ENCODE measurements at regions not wholly inside any gene's neighbourhood (a gene's known extent, or its start where the extent isn't known, plus 50 kb on each side); places are given as distances from the start of the nearest gene placed in this dataset.

DNA sequence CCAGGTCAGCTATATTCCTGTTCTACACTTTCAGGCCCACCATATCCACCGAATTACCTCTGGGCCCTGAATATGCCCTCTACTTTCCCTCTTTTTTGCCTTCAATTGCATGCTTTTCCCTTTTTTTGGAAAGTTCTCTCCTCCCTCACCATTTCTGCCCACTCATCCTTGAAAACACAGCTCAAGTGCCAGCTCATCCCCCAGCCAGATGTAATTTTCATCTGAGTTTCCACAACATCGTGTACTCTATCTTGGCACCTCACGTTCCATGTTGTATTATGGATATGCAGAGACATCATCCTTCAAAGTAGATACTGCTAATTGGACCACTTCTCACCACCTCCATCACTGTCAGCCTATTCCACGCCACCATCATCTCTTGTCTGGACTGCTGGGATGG is 129.8 kb upstream of the HSD17B12 start:
- no peak for DNase-seq (ENCODE audit: low spot score)
- in situ Hi-C loops (cut with MboI; ENCODE audit: low sequenced_read_pairs, unreplicated experiment), result no loop called here
- no peak for TF ChIP-seq CTCF (IDR thresholded peaks at IDR 0.05; ENCODE audit: borderline replicate concordance, control extremely low read depth, extremely low read depth, insufficient read depth, missing control alignments)

DNA sequence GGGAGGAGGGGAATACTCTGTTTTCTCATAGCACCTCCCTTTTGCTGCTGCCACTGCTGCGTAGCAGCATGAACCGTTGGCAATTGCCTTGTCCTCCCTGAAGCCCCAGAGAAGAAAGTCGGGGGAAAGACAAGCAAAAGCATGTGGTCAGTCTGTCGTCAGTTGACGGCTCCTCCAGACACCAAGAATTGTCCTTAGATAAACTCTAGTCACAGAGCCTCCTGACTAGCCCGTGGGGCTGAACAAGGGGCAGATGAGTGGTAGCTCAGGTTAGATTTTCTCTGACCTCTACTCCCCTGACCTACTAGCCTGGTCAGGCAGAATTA is 126.4 kb upstream of the HSD17B12 start:
- TF ChIP-seq CTCF (IDR thresholded peaks at IDR 0.05; ENCODE audit: borderline replicate concordance, control extremely low read depth, extremely low read depth, insufficient read depth, missing control alignments), result no peak
- no peak for DNase-seq (ENCODE audit: low spot score)
- in situ Hi-C loops (cut with MboI; ENCODE audit: low sequenced_read_pairs, unreplicated experiment), result no loop called here

DNA sequence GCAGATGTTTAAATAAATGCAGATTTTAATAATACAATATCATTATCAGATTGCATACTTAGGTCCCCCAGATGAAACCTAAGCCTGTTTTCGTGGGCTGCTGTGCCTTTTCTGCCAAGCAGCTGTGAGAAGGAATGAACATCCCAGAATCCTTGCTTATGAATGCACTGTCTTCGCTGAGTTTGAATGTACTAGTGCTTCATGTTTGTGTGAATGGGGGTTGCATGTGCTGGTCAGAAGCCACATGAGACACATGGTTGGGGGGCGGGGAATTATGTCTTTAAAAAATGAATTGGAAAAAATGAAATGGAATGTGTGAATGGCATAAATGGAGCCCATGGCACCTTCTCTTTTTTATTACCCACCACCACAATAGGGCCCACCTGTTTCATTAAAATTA is 125.4 kb upstream of the HSD17B12 start:
- DNase-seq (ENCODE audit: low spot score), result no peak
- TF ChIP-seq CTCF (IDR thresholded peaks at IDR 0.05; ENCODE audit: borderline replicate concordance, control extremely low read depth, extremely low read depth, insufficient read depth, missing control alignments), result no peak
- in situ Hi-C loops (cut with MboI; ENCODE audit: low sequenced_read_pairs, unreplicated experiment), result no loop called here

DNA sequence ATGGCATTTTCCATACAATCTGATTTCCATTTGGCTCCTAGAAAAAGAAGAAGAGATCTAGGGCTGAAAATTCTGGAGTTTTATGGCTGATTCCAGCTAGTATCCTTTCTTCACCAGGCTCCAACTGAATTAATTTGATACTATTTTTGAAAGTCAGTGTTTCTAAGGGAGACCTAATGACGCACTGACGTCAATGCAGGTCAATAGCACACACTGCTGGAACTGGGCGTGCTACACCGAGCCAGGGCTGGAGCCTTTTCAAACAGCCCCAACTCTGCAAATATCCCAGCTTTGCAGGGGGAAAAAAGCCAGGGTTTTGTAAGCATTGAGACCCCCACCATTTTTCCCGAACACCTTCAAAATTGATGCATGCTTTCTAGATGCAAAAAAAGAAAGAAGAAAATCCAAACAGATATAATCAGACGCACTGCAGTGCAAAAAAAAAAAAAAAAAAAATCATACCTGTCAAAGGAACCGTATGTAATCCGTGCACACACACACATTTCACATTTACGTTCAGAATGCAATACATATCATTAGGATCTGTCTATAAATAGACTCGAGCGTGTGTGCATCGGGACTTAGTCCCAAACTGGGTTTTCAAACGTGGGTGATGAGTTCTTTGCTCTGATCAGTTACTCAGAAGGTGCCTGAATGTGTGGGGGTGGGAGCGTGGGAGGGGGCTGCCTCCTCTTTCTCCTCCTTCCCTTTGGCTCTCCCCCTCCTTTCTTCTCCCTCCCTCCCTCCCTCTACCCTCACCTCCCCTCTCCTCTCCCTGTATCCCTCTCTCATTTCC is 124.5 kb upstream of the HSD17B12 start:
- DNase-seq (ENCODE audit: low spot score), result no peak
- in situ Hi-C loops (cut with MboI; ENCODE audit: low sequenced_read_pairs, unreplicated experiment), result no loop called here

GRCh38 chr11:43556612-43557375 is 123.7 kb upstream of the HSD17B12 start:
- TF ChIP-seq CTCF (IDR thresholded peaks at IDR 0.05; ENCODE audit: borderline replicate concordance, control extremely low read depth, extremely low read depth, insufficient read depth, missing control alignments), result no peak
- in situ Hi-C loops (cut with MboI; ENCODE audit: low sequenced_read_pairs, unreplicated experiment), result no loop called here
- DNase-seq (ENCODE audit: low spot score), result no peak

More for the DNA sequence above, 124.5 kb upstream of the HSD17B12 start:
- no peak for TF ChIP-seq CTCF (IDR thresholded peaks at IDR 0.05; ENCODE audit: borderline replicate concordance, control extremely low read depth, extremely low read depth, insufficient read depth, missing control alignments)

DNA sequence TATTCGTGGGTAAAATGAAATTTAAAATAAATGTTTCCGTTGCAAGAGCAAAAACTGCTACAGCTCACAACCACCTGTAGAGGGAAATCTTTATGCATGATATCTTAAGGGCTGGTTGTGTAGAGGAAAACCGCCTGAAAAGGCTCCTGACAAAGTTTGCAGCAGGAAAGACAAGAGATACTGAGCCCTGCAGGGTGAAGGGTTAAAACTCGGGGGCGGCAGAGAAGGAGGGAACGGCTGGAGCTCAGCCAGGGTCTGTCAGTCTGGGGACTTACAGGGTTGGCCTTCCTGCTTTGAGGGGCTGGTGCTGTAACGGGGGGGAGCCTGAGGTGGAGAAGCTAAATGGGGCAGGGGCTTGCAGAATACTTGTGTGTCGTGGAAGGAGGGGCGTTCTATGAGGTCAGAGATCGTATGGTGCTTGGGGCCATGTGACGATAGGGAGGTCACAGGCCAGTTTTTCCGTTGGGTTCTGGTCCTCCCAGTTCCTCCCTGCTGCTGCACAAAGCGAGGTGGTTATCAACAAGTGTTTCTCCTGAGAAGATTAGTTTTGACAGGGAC is 122.9 kb upstream of the HSD17B12 start:
- TF ChIP-seq CTCF (IDR thresholded peaks at IDR 0.05; ENCODE audit: borderline replicate concordance, control extremely low read depth, extremely low read depth, insufficient read depth, missing control alignments), result no peak
- in situ Hi-C loops (cut with MboI; ENCODE audit: low sequenced_read_pairs, unreplicated experiment), result no loop called here
- DNase-seq (ENCODE audit: low spot score), result no peak

Data from GM13976 (cell line).